IPS-18c (cell line): ENCODE measurements at regions not wholly inside any gene's neighbourhood (a gene's known extent, or its start where the extent isn't known, plus 50 kb on each side); places are given as distances from the start of the nearest gene placed in this dataset.
"Not testable (repeated sequence)": the region's sequence is repeated elsewhere in the genome, so short reads cannot be mapped to it uniquely, and the experiment has no call there.

Source experiments
- H3K4me3 ChIP-seq: 2 replicates; pipeline ENCODE4 v1.7.0; 2013; ENCODE audit warnings: low read depth, mild to moderate bottlenecking, low read length, moderate library complexity; ENCODE audit not compliant: insufficient read depth
- H3K9me3 ChIP-seq: one replicate; pipeline ENCODE4 v1.6.1; 2013; ENCODE audit warnings: mild to moderate bottlenecking, low read length, moderate library complexity; ENCODE audit not compliant: control insufficient read depth, insufficient read depth

DNA sequence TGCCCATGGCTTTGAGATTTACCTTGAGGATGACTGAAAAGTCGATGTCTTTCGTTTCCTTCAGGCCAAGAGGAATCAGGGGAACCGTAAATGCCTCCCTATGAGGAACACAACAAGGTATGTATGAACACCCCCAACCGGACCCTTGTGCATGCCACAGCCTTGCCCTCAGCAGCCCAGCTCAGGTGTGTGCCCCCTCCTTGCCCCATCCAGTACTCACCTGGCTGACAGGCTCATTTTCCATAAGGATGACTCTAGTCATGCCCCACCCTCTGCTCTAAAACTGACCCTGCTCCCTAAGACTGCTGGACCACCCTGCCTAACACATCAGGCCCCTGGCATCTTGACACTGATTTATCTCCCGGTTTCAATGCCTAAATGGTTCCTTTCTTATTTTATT, 270.0 kb downstream of the GOLGA6L6 start:
- Histone ChIP-seq H3K9me3 (peaks cover 56% of the 10 kb centered on the region), H3K4me3 (no peak overlapping the region)

GRCh38 chr15:20269956-20270355, 271.6 kb downstream of the GOLGA6L6 start:
- H3K4me3 ChIP-seq = not testable (repeated sequence)
- H3K9me3 ChIP-seq = peaks cover 50% of the 10 kb centered on the region

DNA sequence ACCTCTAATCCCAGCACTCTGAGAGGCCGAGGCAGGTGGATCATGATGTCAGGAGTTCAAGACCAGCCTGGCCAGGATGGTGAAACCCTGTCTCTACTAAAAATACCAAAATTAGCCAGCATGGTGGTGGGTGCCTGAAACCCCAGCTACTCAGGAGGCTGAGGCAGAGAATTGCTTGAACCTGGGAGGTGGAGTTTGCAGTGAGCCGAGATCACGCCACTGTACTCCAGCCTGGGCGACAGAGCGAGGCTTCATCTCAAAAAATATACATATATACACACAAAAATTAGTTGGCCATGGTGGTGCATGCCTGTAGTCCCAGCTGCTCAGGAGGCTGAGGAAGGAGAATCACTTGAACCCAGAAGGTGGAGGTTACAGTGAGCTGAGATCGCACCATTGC, 273.6 kb downstream of the GOLGA6L6 start:
- H3K4me3 ChIP-seq = not testable (repeated sequence)
- H3K9me3 ChIP-seq = peaks cover 39% of the 10 kb centered on the region

DNA sequence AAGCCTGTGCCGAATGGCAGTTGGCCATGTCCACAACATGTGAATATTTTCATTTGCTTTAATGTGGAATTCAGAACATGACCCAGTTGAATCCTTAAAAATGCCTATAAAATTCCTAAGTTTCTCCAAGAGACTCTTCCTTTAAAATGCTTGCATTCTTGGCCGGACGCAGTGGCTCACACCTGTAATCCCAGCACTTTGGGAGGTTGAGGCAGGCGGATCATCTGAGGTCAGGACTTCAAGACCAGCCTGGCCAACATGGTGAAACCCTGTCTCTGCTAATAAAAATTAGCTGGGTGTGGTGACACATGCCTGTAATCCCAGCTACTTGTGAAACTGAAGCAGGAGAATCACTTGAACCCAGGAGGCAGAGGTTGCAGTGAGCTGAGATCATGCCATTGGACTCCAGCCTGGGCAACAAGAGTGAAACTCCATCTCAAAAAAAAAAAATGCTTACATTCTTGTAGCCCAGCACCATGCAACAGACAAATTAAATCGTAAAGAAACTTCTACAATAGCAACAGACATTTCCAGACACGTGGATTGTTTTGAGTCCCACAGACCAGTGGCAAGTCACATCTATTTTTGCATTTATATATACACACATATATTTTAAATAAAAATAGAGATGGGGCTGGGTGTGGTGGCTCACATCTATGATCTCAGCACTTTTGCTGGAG, 274.4 kb downstream of the GOLGA6L6 start:
- peaks cover 34% of the 10 kb centered on the region for H3K9me3 ChIP-seq
- H3K4me3 ChIP-seq = not testable (repeated sequence)

DNA sequence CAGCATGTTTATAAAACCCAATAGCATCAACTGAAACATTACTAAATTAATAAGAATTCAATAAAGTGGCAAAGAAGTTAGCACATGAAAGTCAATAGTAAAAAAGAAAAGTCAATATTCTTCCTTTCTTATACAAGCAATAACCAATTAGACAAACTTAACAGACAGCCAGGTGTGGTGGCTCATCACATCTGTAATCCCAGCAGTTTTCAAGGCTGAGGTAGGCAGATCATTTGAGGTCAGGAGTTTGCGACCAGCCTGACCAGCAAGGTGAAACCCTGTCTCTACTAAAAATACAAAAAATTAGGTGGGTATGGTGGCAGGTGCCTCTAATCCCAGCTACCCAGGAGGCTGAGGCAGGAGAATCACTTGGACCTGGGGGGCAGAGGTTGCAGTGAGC, 275.9 kb downstream of the GOLGA6L6 start:
- peaks cover 26% of the 10 kb centered on the region for H3K9me3 ChIP-seq
- H3K4me3 ChIP-seq = not testable (repeated sequence)

DNA sequence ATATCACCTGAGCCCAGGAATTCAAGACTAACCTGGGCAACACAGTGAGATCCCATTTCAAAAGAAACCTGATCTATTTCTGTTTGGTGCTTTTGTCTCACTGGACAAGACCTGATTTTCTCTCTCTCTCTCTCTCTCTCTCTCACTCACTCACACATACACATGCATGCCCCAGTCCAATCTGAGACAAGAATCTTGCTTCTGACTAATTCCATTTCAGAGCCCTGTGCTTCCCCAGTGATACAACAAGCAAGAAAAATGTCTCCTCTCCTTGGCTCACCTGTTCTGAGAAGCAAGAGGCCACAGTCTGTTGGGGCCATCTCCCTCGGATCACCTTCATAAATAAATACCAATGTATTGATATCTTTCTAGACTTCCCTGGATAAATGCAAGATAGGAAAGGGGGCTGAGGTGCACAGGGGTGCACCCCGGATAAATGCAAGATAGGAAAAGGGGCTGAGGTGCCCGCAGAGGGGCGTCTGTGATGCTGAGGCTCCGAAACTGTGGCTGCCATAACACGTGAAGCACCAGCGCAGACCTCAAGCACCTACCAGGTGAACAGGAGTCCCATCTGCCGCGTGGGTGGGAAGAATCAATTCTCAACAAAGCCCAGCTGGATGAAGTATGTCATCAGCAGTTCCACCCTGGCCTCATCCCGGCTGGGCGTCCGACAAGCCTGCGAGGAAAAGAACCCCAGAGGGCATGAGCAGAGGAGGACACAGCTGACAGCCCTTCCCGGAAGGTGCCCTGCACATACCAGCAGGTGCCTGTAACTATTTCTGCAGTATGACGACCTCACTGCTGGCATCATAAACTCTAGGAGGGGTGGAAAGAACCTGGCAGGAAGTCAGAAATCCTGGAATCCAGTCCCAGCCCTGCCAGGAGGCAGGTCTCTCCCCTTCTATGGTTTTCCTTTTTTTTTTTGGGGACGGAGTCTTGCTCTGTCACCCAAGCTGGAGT, 280.0 kb downstream of the GOLGA6L6 start:
- peaks cover 15% of the 10 kb centered on the region for H3K9me3 ChIP-seq
- H3K4me3 ChIP-seq = not testable (repeated sequence)

DNA sequence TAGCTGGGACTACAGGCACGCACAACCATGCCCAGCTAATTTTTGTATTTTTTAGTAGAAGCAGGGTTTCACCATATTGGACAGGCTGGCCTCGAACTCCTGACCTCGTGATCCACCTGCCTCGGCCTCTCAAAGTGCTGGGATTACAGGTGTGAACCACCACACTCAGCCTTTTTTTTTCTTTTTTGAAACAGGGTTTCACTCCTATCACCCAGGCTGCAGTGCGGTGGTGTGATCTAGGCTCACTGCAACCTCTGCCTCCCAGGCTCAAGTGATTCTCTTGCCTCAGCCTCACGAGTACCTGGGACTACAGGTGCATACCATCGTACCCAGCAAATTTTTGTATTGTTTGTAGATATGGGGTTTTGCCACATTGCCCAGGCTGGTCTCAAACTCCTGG, 280.9 kb downstream of the GOLGA6L6 start:
- peaks cover 16% of the 10 kb centered on the region for H3K9me3 ChIP-seq

GRCh38 chr15:20259559-20260190, 281.9 kb downstream of the GOLGA6L6 start:
- peaks cover 19% of the 10 kb centered on the region for H3K9me3 ChIP-seq
- H3K4me3 ChIP-seq = not testable (repeated sequence)

More for the DNA sequence above, 280.9 kb downstream of the GOLGA6L6 start:
- not testable (repeated sequence) for H3K4me3 ChIP-seq

DNA sequence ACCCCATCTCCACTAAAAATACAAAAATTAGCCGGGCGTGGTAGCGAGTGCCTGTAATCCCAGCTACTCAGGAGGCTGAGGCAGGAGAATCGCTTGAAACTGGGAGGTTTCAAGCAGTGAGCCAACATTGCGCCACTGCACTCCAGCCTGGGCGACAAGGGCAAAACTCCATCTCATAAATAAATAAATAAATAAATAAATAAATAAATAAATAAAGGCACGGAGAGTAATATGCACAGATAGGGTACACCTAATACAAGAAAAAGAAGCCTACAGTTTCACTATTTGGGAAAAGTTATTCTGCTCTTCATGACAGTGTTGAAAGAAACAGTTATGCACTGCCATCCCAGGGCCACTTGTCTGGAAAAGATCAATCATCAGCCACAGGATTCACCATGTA, 285.2 kb downstream of the GOLGA6L6 start:
- H3K4me3 ChIP-seq = not testable (repeated sequence)
- peaks cover 21% of the 10 kb centered on the region for H3K9me3 ChIP-seq

DNA sequence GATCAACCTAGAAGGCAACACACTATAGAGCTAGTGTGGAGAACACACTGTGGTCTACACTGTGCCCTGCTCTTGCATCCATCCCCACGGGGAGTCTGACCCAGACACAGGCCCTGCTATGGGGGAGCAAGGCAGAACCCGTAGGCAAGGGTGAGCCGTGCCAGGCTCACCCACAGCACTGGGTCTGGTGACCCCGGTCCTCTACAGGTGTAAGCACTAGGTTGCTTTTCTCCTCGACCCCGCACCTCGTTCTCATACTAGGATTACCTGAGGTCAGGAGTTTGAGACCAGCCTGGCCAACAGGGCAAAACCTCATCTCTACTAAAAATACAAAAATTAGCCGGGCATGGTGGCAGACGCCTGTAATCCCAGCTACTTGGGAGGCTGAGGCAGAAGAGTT, 286.0 kb downstream of the GOLGA6L6 start:
- peaks cover 21% of the 10 kb centered on the region for H3K9me3 ChIP-seq
- not testable (repeated sequence) for H3K4me3 ChIP-seq

DNA sequence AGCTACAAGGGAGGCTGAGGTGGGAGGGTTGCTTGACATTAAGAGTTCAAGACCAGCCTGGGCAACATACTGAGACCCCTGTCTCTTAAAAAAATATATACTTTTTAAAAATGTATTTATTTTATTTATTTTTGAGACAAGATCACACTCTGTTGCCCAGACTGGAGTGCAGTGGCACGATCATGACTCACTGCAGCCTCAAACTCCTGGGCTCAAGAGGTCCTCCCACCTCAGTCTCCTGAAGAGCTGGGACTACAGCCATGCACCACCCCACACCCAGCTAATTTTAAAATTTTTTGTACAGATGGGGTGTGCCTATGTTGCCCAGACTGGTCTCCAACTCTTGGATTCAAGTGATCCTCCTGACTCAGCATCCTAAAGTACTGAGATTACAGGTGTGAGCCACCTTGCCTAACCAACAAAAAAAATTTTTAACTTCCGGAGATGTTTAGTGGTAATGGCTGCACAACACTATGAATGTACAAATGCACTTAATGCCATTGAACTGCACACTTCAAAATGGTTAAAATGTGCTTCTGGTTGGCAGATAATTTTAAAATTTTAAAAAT, 288.5 kb downstream of the GOLGA6L6 start:
- peaks cover 28% of the 10 kb centered on the region for H3K9me3 ChIP-seq
- not testable (repeated sequence) for H3K4me3 ChIP-seq

DNA sequence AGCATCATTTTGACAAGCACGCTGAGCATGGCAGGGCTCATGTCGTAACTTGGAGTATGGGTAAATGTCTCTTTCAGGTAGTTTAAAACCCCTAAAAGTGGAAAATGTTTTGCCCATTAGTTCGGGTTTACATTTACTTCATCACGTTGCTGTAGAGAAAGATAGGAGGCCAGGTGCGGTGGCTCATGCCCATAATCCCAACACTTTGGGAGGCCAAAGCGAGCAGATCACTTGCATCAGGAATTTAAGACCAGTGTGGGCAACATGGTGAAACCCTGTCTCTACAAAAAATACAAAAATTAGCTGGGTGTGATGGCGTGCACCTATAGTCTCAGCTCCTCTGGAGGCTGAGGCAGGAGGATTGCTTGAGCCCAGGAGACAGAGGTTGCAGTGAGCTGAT, 289.6 kb downstream of the GOLGA6L6 start:
- H3K4me3 ChIP-seq = not testable (repeated sequence)
- peaks cover 28% of the 10 kb centered on the region for H3K9me3 ChIP-seq

GRCh38 chr15:20251214-20252005, 290.2 kb downstream of the GOLGA6L6 start:
- H3K4me3 ChIP-seq = not testable (repeated sequence)
- H3K9me3 ChIP-seq = peaks cover 32% of the 10 kb centered on the region

DNA sequence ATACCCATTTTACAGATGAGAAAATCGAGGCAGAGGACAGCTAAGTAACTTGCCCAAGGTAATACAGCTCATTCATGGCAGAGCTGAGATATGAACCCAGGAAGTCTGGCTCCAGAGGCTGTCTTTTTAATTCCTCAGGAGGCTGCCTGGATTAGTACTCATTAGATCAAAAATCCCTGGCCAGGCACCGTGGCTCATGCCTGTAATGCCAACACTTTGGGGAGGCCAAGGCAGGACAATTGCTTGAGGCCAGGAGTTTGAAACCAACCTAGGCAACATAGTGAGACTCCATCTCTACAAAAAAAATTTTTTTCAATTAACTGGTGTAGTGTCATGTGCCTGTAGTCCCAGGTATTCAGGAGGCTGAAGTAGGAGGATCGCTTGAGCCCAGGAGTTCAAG, 291.4 kb downstream of the GOLGA6L6 start:
- H3K9me3 ChIP-seq = peaks cover 29% of the 10 kb centered on the region
- H3K4me3 ChIP-seq = not testable (repeated sequence)

GRCh38 chr15:20249677-20249970, 292.0 kb downstream of the GOLGA6L6 start:
- H3K4me3 ChIP-seq = not testable (repeated sequence)
- H3K9me3 ChIP-seq = peaks cover 34% of the 10 kb centered on the region

DNA sequence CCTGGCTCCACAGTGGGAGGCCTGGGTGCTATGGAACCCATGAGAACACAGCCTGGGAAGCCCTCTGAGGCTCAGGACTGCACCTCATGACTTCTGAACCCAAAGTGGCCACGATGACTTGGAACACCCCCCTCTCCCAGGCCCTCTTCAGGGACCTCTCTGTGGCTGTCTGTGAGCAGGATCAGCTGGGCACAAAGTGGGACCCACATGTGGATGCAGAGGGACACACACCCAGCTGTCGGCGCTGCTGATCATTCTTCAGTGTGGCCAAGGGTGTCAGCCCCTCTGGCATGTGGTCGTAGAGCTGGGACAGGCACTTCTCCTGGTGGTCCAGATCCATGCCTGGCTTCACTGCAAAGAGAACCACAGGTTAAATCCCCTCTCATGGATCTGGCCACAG, 293.2 kb downstream of the GOLGA6L6 start:
- H3K4me3 ChIP-seq = not testable (repeated sequence)
- peaks cover 36% of the 10 kb centered on the region for H3K9me3 ChIP-seq

- peaks cover 31% of the 10 kb centered on the region for H3K9me3 ChIP-seq
- H3K4me3 ChIP-seq = not testable (repeated sequence)
These were observed 294.5 kb downstream of the GOLGA6L6 start for GRCh38 chr15:20247137-20247536.
